ENCODE measurements at regions not wholly inside any gene's neighbourhood (a gene's known extent, or its start where the extent isn't known, plus 50 kb on each side); places are given as distances from the start of the nearest gene placed in this dataset.

- TF ChIP-seq CTCF (IDR thresholded peaks at IDR 0.05; ENCODE audit: low read length) (no peak), EZH2 (IDR thresholded peaks at IDR 0.05; ENCODE audit: borderline replicate concordance, low read length) (no peak)
These were observed 65.4 kb upstream of the RFLNA start for GRCh38 chr12:124229520-124229919.
